ENCODE measurements at regions not wholly inside any gene's neighbourhood (a gene's known extent, or its start where the extent isn't known, plus 50 kb on each side); places are given as distances from the start of the nearest gene placed in this dataset.
A peak's percentile ranks its signal among the peaks of the same experiment; 100 is the strongest.

GRCh38 chr13:108036411-108036932 is 178.9 kb downstream of the LIG4 start:
- CTCF ChIA-PET: no interaction called here
- DNase-seq (no peak), ATAC-seq (no peak)
- Histone ChIP-seq H3K36me3 (ENCODE audit: low read depth, low read length) (no peaks in the 10 kb centered on the region), H3K9ac (ENCODE audit: low read length) (no peak overlapping the region), H3K79me2 (ENCODE audit: low read length) (no peaks in the 10 kb centered on the region), H3K9me3 (ENCODE audit: low read length) (no peaks in the 10 kb centered on the region), H3K27me3 (ENCODE audit: low read length) (no peaks in the 10 kb centered on the region), H4K20me1 (ENCODE audit: low read length) (no peaks in the 10 kb centered on the region), H3K9me2 (replicated peaks; ENCODE audit: low read length) (no peaks in the 10 kb centered on the region), H3F3A (ENCODE audit: low read length, unreplicated experiment) (no peaks in the 10 kb centered on the region), H2AFZ (ENCODE audit: low read length) (no peak overlapping the region), H3K4me2 (ENCODE audit: low read length) (no peak overlapping the region), H3K27ac (ENCODE audit: low read length) (no peak overlapping the region), H3K4me3 (ENCODE audit: low read length) (no peak overlapping the region), H3K4me1 (ENCODE audit: insufficient read depth, low read length) (peaks cover 3% of the 10 kb centered on the region; the same call in 1 of the 2 replicates)
- TF ChIP-seq EZH2phosphoT487 (IDR thresholded peaks at IDR 0.05; ENCODE audit: borderline replicate concordance, low read length) (no peak), CTCF (conservative IDR thresholded peaks at IDR 0.05; ENCODE audit: low read depth, low read length) (no peak), EZH2 (IDR thresholded peaks at IDR 0.05; ENCODE audit: low read length, unreplicated experiment) (no peak)
- POLR2A ChIA-PET (ENCODE audit: unreplicated experiment): no interaction called here
- no TSS peak for BruUV-seq (replicated peaks)
- intact Hi-C loops (cut with micrococcal nuclease): no loop called here

DNA sequence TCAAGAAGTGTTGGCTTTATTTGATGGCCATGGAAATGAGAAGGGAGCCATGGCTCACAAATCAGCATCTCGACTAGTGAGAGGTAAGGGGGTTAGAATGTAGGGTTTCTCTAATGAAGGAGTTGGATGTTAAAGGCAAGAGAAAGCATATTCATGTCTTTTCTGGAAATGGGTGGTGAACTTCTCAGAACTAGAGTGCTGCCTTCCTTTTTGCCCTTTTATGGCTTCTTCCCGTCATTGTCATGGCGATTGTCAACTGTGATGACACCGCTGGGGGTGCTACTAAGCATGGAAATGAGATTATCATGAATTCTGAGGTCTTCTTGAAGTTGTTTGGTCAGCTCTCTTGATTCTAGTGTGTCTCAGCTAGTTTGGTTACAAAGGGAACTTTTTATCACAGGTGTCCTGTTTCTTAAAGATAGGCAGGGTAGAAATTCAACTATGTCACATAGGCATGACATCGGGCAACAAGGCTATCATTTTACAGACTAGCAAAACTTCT is 180.4 kb downstream of the LIG4 start:
- no peak overlapping the region for H3K4me2 ChIP-seq (ENCODE audit: low read length)
- H3K9me2 ChIP-seq (replicated peaks; ENCODE audit: low read length): no peaks in the 10 kb centered on the region
- H3K79me2 ChIP-seq (ENCODE audit: low read length): no peaks in the 10 kb centered on the region
- no peaks in the 10 kb centered on the region for H3K36me3 ChIP-seq (ENCODE audit: low read depth, low read length)
- POLR2A ChIA-PET (ENCODE audit: unreplicated experiment): no interaction called here
- ATAC-seq: no peak
- no peak for TF ChIP-seq CTCF (conservative IDR thresholded peaks at IDR 0.05; ENCODE audit: low read depth, low read length)
- TF ChIP-seq EZH2 (IDR thresholded peaks at IDR 0.05; ENCODE audit: low read length, unreplicated experiment): no peak
- intact Hi-C loops (cut with micrococcal nuclease): no loop called here
- no peaks in the 10 kb centered on the region for H4K20me1 ChIP-seq (ENCODE audit: low read length)
- no peaks in the 10 kb centered on the region for H3K9me3 ChIP-seq (ENCODE audit: low read length)
- H3K4me3 ChIP-seq (ENCODE audit: low read length): no peak overlapping the region
- H3K27ac ChIP-seq (ENCODE audit: low read length): no peak overlapping the region
- no peaks in the 10 kb centered on the region for H3K27me3 ChIP-seq (ENCODE audit: low read length)
- CTCF ChIA-PET: no interaction called here
- DNase-seq: no peak
- BruUV-seq (replicated peaks): no TSS peak
- no peak overlapping the region for H3K9ac ChIP-seq (ENCODE audit: low read length)
- H2AFZ ChIP-seq (ENCODE audit: low read length): no peak overlapping the region
- H3F3A ChIP-seq (ENCODE audit: low read length, unreplicated experiment): no peaks in the 10 kb centered on the region
- H3K4me1 ChIP-seq (ENCODE audit: insufficient read depth, low read length): peaks cover 3% of the 10 kb centered on the region; the same call in 1 of the 2 replicates

- TF ChIP-seq EZH2phosphoT487 (IDR thresholded peaks at IDR 0.05; ENCODE audit: borderline replicate concordance, low read length) (no peak), EZH2 (IDR thresholded peaks at IDR 0.05; ENCODE audit: low read length, unreplicated experiment) (no peak), CTCF (conservative IDR thresholded peaks at IDR 0.05; ENCODE audit: low read depth, low read length) (no peak)
- intact Hi-C loops (cut with micrococcal nuclease): no loop called here
- Histone ChIP-seq H3F3A (ENCODE audit: low read length, unreplicated experiment) (no peaks in the 10 kb centered on the region), H3K4me1 (ENCODE audit: insufficient read depth, low read length) (peaks cover 3% of the 10 kb centered on the region; the same call in 1 of the 2 replicates), H3K79me2 (ENCODE audit: low read length) (no peaks in the 10 kb centered on the region), H3K9me3 (ENCODE audit: low read length) (no peaks in the 10 kb centered on the region), H2AFZ (ENCODE audit: low read length) (no peak overlapping the region), H3K27me3 (ENCODE audit: low read length) (no peaks in the 10 kb centered on the region), H3K9ac (ENCODE audit: low read length) (no peak overlapping the region), H3K4me2 (ENCODE audit: low read length) (no peak overlapping the region), H4K20me1 (ENCODE audit: low read length) (no peaks in the 10 kb centered on the region), H3K4me3 (ENCODE audit: low read length) (no peak overlapping the region), H3K36me3 (ENCODE audit: low read depth, low read length) (no peaks in the 10 kb centered on the region), H3K27ac (ENCODE audit: low read length) (no peak overlapping the region), H3K9me2 (replicated peaks; ENCODE audit: low read length) (no peaks in the 10 kb centered on the region)
- ATAC-seq: peak; percentile 64
- BruUV-seq (replicated peaks): no TSS peak
- peak; percentile 47 for DNase-seq
- CTCF ChIA-PET: no interaction called here
- POLR2A ChIA-PET (ENCODE audit: unreplicated experiment): no interaction called here
These were observed 181.3 kb downstream of the LIG4 start for GRCh38 chr13:108033800-108034707.

Measured in PC-3 (cell line).